NCI-H82 (cell line): ENCODE measurements at regions not wholly inside any gene's neighbourhood (a gene's known extent, or its start where the extent isn't known, plus 50 kb on each side); places are given as distances from the start of the nearest gene placed in this dataset.
"Not testable (repeated sequence)": the region's sequence is repeated elsewhere in the genome, so short reads cannot be mapped to it uniquely, and the experiment has no call there.

Source experiments
- DNase-seq: peaks from one replicate; lab custom pipeline; 2025; lab: John Stamatoyannopoulos, UW

- no peak for DNase-seq
Measured at GRCh38 chr12:124476011-124476400, 91.4 kb downstream of the NCOR2 start.

- no peak for DNase-seq
Measured at GRCh38 chr12:124475295-124476010, 92.0 kb downstream of the NCOR2 start.

GRCh38 chr12:124474709-124475108 lies 92.7 kb downstream of the NCOR2 start:
- DNase-seq = no peak

- no peak for DNase-seq
Measured at GRCh38 chr12:124472690-124473279, 94.6 kb downstream of the NCOR2 start.

GRCh38 chr12:124471828-124472227 lies 95.6 kb downstream of the NCOR2 start:
- DNase-seq = no peak

GRCh38 chr12:124470806-124471205 lies 96.6 kb downstream of the NCOR2 start:
- no peak for DNase-seq

GRCh38 chr12:124470139-124470538 lies 97.3 kb downstream of the NCOR2 start:
- no peak for DNase-seq

- peak; percentile 58 for DNase-seq
Measured at GRCh38 chr12:124469193-124469888, 98.1 kb downstream of the NCOR2 start.

- not testable (repeated sequence) for DNase-seq
Measured at GRCh38 chr12:124467549-124467948, 99.9 kb downstream of the NCOR2 start.

GRCh38 chr12:124466216-124467128 lies 100.9 kb downstream of the NCOR2 start:
- peak; percentile 45 for DNase-seq

GRCh38 chr12:124465473-124465872 lies 101.9 kb downstream of the NCOR2 start:
- DNase-seq = no peak

GRCh38 chr12:124464830-124465229 lies 102.6 kb downstream of the NCOR2 start:
- peak; percentile 56 for DNase-seq

- DNase-seq = peak; percentile 66
Measured at GRCh38 chr12:124464062-124464461, 103.3 kb downstream of the NCOR2 start.

- peak; percentile 99 for DNase-seq
Measured at GRCh38 chr12:124463341-124463921, 104.0 kb downstream of the NCOR2 start.

GRCh38 chr12:124462750-124463149 lies 104.7 kb downstream of the NCOR2 start:
- DNase-seq = peak; percentile 77

GRCh38 chr12:124461851-124462623 lies 105.4 kb downstream of the NCOR2 start:
- no peak for DNase-seq

- DNase-seq = no peak
Measured at GRCh38 chr12:124461241-124461673, 106.2 kb downstream of the NCOR2 start.

- DNase-seq = no peak
Measured at GRCh38 chr12:124460771-124461170, 106.6 kb downstream of the NCOR2 start.

- no peak for DNase-seq
Measured at GRCh38 chr12:124459852-124460645, 107.4 kb downstream of the NCOR2 start.
